ENCODE measurements at regions not wholly inside any gene's neighbourhood (a gene's known extent, or its start where the extent isn't known, plus 50 kb on each side); places are given as distances from the start of the nearest gene placed in this dataset.

DNA sequence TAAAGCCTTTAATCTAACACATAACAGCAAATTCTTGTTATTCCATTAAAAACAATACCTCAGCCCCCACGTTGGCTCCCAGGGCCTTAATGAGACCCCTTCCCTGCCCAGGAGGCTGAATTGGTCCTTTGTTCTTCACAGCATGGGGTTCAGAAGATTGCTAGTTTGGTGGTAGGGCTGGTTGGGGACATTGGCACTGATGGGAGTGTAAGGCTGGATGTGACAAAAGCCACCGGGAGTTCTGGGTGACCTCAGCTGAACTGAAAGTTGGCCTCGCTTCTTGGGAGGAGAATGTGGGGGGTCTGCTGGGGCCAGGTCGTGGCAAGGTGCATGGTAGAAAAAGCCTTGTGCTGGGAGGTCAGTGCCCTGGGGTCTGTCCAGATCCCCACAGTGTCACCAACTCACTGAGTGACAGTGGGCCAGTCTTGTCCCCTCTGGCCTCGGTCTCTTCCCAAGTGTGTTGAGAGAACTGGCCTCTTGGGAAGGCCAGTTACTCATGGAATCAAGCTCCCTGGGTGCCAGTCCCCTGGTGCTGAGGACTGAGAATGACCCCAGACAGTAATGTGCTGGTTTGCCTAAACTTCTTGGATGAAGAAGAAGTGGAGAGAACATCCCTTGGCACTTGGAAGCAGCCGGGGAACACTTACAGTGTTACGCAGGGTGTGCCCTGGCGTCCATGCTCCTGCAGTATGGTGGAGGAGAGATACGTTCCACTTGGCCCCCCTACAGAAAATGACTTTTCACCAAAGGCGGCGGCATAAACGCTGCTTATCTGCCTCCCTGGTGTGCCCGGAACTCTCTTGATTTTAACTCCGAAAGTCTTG lies 283.7 kb upstream of the RTL1 start:
- H3K4me3 ChIP-seq (ENCODE audit: low read length), result no peak overlapping the region
- no peaks in the 10 kb centered on the region for H3K36me3 ChIP-seq (replicated peaks; ENCODE audit: low read depth, low read length)
- TF ChIP-seq, protein P1, sequence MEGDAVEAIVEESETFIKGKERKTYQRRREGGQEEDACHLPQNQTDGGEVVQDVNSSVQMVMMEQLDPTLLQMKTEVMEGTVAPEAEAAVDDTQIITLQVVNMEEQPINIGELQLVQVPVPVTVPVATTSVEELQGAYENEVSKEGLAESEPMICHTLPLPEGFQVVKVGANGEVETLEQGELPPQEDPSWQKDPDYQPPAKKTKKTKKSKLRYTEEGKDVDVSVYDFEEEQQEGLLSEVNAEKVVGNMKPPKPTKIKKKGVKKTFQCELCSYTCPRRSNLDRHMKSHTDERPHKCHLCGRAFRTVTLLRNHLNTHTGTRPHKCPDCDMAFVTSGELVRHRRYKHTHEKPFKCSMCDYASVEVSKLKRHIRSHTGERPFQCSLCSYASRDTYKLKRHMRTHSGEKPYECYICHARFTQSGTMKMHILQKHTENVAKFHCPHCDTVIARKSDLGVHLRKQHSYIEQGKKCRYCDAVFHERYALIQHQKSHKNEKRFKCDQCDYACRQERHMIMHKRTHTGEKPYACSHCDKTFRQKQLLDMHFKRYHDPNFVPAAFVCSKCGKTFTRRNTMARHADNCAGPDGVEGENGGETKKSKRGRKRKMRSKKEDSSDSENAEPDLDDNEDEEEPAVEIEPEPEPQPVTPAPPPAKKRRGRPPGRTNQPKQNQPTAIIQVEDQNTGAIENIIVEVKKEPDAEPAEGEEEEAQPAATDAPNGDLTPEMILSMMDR (IDR thresholded peaks at IDR 0.05; ENCODE audit: low read depth, low read length), result no peak
- no peak for TF ChIP-seq EZH2phosphoT487 (IDR thresholded peaks at IDR 0.05; ENCODE audit: low read depth)
- no peak overlapping the region for H2AFZ ChIP-seq (ENCODE audit: low read depth, low read length)
- no peaks in the 10 kb centered on the region for H3K27me3 ChIP-seq (ENCODE audit: low read depth, low read length)
- no peak overlapping the region for H3K9ac ChIP-seq (ENCODE audit: low read length)
- H3K9me3 ChIP-seq (ENCODE audit: insufficient read depth, low read length), result no peaks in the 10 kb centered on the region
- H3K79me2 ChIP-seq (ENCODE audit: low read length), result no peaks in the 10 kb centered on the region
- no peaks in the 10 kb centered on the region for H3K4me1 ChIP-seq (ENCODE audit: low read length)
- no peak overlapping the region for H3K4me2 ChIP-seq (ENCODE audit: low read length)
- H3K27ac ChIP-seq (ENCODE audit: low read length), result no peak overlapping the region
- no peaks in the 10 kb centered on the region for H4K20me1 ChIP-seq (ENCODE audit: insufficient read depth, low read length)

DNA sequence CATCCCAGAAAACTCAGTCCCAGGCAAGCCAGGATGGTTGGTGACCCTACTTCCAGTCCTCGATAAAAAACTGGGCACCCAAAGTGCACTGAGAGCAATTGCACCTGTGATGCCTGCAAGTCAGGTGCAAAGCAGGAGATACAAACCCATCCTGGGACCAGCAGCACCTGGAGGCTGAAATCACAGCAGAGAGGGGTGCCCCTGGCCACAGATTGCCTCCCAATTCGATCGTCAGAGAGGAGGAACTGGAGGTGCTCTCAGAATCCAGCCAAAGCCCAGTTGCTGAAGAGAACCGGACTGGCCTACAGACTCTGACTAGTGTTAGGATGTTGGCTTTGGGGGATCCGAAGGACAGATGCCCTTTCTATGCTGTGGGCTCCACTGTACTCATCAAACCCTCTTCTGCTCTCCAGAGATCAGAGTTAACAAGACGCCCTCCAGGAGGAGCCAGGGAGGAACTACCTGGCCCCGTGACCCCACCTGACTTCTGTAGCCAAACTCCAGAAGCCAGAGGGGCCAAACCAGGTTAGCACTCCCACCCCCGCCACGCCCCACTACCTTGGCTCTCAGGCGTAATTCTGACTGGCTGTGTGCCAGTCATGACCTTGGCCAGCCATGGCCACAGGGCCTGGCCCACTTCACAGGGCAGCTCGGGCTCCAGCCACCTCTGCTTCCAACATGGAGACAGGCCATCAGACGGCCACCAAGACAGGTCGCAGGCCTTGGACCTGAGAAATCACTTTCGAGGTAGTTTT lies 284.5 kb upstream of the RTL1 start:
- H3K9ac ChIP-seq (ENCODE audit: low read length), result no peak overlapping the region
- no peaks in the 10 kb centered on the region for H4K20me1 ChIP-seq (ENCODE audit: insufficient read depth, low read length)
- H3K9me3 ChIP-seq (ENCODE audit: insufficient read depth, low read length), result no peaks in the 10 kb centered on the region
- H3K27me3 ChIP-seq (ENCODE audit: low read depth, low read length), result no peaks in the 10 kb centered on the region
- no peak overlapping the region for H3K27ac ChIP-seq (ENCODE audit: low read length)
- no peaks in the 10 kb centered on the region for H3K36me3 ChIP-seq (replicated peaks; ENCODE audit: low read depth, low read length)
- H3K4me2 ChIP-seq (ENCODE audit: low read length), result no peak overlapping the region
- no peaks in the 10 kb centered on the region for H3K79me2 ChIP-seq (ENCODE audit: low read length)
- H3K4me3 ChIP-seq (ENCODE audit: low read length), result no peak overlapping the region
- H3K4me1 ChIP-seq (ENCODE audit: low read length), result no peaks in the 10 kb centered on the region
- TF ChIP-seq, protein P1 (IDR thresholded peaks at IDR 0.05; ENCODE audit: low read depth, low read length), result no peak
- TF ChIP-seq EZH2phosphoT487 (IDR thresholded peaks at IDR 0.05; ENCODE audit: low read depth), result no peak
- no peak overlapping the region for H2AFZ ChIP-seq (ENCODE audit: low read depth, low read length)

DNA sequence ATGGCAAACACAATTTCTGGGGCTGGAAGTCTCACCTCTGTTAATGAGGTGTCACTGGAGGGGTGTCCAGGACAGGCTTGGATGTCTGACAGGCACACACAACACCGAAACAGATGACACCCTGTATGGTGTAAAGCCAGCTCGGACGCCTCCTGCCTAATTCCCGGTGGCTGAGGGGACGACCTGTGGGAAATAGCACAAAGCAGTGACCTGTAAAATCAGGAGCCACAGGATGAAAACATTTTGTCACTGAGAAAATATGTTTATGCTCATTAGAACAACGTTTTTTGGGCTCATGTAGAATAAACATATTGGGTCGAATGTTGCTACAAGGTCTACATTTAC lies 285.0 kb upstream of the RTL1 start:
- H3K9ac ChIP-seq (ENCODE audit: low read length), result no peak overlapping the region
- no peak overlapping the region for H3K4me2 ChIP-seq (ENCODE audit: low read length)
- no peaks in the 10 kb centered on the region for H3K27me3 ChIP-seq (ENCODE audit: low read depth, low read length)
- H3K4me3 ChIP-seq (ENCODE audit: low read length), result no peak overlapping the region
- no peak overlapping the region for H3K27ac ChIP-seq (ENCODE audit: low read length)
- no peaks in the 10 kb centered on the region for H3K79me2 ChIP-seq (ENCODE audit: low read length)
- no peaks in the 10 kb centered on the region for H4K20me1 ChIP-seq (ENCODE audit: insufficient read depth, low read length)
- TF ChIP-seq, protein P1 (IDR thresholded peaks at IDR 0.05; ENCODE audit: low read depth, low read length), result no peak
- TF ChIP-seq EZH2phosphoT487 (IDR thresholded peaks at IDR 0.05; ENCODE audit: low read depth), result no peak
- no peaks in the 10 kb centered on the region for H3K4me1 ChIP-seq (ENCODE audit: low read length)
- H3K36me3 ChIP-seq (replicated peaks; ENCODE audit: low read depth, low read length), result no peaks in the 10 kb centered on the region
- H3K9me3 ChIP-seq (ENCODE audit: insufficient read depth, low read length), result no peaks in the 10 kb centered on the region
- H2AFZ ChIP-seq (ENCODE audit: low read depth, low read length), result no peak overlapping the region

DNA sequence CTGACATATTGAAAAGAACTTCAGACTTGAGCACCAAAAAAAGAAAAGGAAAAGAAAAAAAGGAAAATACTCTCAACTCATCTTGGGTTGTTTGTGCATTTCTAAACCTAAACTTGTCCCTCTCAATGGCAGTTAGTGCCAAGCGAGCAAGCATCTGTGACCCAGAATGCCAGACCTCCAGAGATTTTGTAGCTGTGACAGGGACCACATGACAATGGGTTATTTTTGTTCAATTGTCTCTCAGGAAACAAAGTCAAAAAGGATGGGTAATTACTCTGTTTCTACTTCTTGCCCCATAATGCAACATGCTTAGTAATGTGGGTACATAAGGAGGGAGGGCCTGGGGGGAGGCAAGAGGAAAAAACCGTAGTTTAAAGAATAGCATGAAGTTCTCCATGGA lies 285.7 kb upstream of the RTL1 start:
- no peak for TF ChIP-seq EZH2phosphoT487 (IDR thresholded peaks at IDR 0.05; ENCODE audit: low read depth)
- TF ChIP-seq, protein P1 (IDR thresholded peaks at IDR 0.05; ENCODE audit: low read depth, low read length), result no peak
- no peak overlapping the region for H3K9ac ChIP-seq (ENCODE audit: low read length)
- H3K27me3 ChIP-seq (ENCODE audit: low read depth, low read length), result no peaks in the 10 kb centered on the region
- H3K27ac ChIP-seq (ENCODE audit: low read length), result no peak overlapping the region
- H3K9me3 ChIP-seq (ENCODE audit: insufficient read depth, low read length), result no peaks in the 10 kb centered on the region
- no peaks in the 10 kb centered on the region for H3K79me2 ChIP-seq (ENCODE audit: low read length)
- no peak overlapping the region for H3K4me2 ChIP-seq (ENCODE audit: low read length)
- H4K20me1 ChIP-seq (ENCODE audit: insufficient read depth, low read length), result no peaks in the 10 kb centered on the region
- no peak overlapping the region for H3K4me3 ChIP-seq (ENCODE audit: low read length)
- no peak overlapping the region for H2AFZ ChIP-seq (ENCODE audit: low read depth, low read length)
- H3K4me1 ChIP-seq (ENCODE audit: low read length), result no peaks in the 10 kb centered on the region
- H3K36me3 ChIP-seq (replicated peaks; ENCODE audit: low read depth, low read length), result no peaks in the 10 kb centered on the region

Measured in OCI-LY3 (cell line).